Ishikawa (cell line): ENCODE measurements at regions not wholly inside any gene's neighbourhood (a gene's known extent, or its start where the extent isn't known, plus 50 kb on each side); places are given as distances from the start of the nearest gene placed in this dataset.

Source experiments
- CEBPB ChIP-seq: IDR thresholded peaks from 2 replicates; pipeline ENCODE4 v1.6.1; 2012
- CREB1 ChIP-seq: IDR thresholded peaks from 2 replicates; pipeline ENCODE4 v1.6.1; 2012; ENCODE audit warnings: low read depth
- EGR1 ChIP-seq: IDR thresholded peaks from 2 replicates; pipeline ENCODE4 v1.6.1; 2012
- EP300 ChIP-seq: IDR thresholded peaks from 2 replicates; pipeline ENCODE4 v1.6.1; 2012; ENCODE audit warnings: borderline replicate concordance
- FOXM1 ChIP-seq: IDR thresholded peaks from 2 replicates; pipeline ENCODE4 v1.6.1; 2012; ENCODE audit warnings: low read depth, borderline replicate concordance
- NFIC ChIP-seq: IDR thresholded peaks from 2 replicates; pipeline ENCODE4 v1.6.1; 2012
- RAD21 ChIP-seq: IDR thresholded peaks from 2 replicates; pipeline ENCODE4 v1.6.1; 2012; ENCODE audit warnings: low read depth
- TAF1 ChIP-seq: IDR thresholded peaks from 2 replicates; pipeline ENCODE4 v1.6.1; 2012; ENCODE audit warnings: low read depth, mild to moderate bottlenecking
- TEAD4 ChIP-seq: IDR thresholded peaks from 2 replicates; pipeline ENCODE4 v1.6.1; 2012
- YY1 ChIP-seq: IDR thresholded peaks from 2 replicates; pipeline ENCODE4 v1.6.1; 2012; ENCODE audit warnings: low read depth
- ZBTB7A ChIP-seq: IDR thresholded peaks from 2 replicates; pipeline ENCODE4 v1.6.1; 2012; ENCODE audit warnings: low read depth
- TF ChIP-seq, protein P1 (sequence below): IDR thresholded peaks from 2 replicates; pipeline ENCODE4 v1.6.1; 2012; ENCODE audit warnings: low read depth, mild to moderate bottlenecking
- TF ChIP-seq, protein P2 (sequence below): IDR thresholded peaks from 2 replicates; pipeline ENCODE4 v1.6.1; 2012
- TF ChIP-seq, protein P3 (sequence below): IDR thresholded peaks from 2 replicates; pipeline ENCODE4 v1.6.1; 2012

DNA sequence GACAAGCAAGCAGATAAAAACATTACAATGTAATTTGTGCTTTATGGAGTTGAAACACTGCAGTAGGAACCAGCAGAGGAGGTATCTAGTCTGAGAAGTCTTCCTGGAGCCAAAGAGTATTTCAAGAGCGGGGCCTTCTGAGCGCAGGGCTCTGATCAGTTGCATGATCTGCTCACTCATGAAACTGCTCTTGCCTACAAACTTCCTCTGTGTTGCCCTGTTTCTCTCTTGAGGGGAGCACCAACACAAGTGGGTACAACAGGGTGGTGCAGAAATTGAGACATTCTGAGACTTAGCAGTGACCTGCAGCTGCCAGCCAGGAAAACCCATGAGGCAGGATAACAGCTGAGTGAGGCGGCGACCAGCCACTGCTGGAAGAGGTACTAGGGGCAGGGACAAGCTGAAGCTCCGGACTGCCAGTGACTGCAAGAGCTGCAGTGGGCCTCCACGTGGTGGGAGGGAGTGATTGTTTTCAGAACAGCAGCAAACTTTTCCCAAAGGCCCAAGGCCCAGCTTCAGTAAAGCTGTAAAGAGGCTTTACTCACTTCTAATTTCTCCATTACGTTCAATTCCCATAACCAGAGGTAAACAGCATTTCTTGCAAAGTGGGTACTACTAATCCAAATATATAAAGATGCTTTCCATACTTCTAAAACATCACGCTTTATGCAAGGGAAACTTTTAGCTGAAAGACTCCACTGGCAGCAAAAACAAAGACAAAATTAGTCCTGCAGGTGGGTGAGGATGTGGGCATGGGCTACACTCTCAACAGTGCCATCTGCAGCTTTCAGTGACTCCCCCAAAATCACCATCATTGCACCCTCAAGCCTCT lies 69.0 kb upstream of the LPP start:
- TF ChIP-seq CREB1 (no peak), EGR1 (no peak), TAF1 (no peak), TEAD4 (no peak)
- TF ChIP-seq, protein P1, sequence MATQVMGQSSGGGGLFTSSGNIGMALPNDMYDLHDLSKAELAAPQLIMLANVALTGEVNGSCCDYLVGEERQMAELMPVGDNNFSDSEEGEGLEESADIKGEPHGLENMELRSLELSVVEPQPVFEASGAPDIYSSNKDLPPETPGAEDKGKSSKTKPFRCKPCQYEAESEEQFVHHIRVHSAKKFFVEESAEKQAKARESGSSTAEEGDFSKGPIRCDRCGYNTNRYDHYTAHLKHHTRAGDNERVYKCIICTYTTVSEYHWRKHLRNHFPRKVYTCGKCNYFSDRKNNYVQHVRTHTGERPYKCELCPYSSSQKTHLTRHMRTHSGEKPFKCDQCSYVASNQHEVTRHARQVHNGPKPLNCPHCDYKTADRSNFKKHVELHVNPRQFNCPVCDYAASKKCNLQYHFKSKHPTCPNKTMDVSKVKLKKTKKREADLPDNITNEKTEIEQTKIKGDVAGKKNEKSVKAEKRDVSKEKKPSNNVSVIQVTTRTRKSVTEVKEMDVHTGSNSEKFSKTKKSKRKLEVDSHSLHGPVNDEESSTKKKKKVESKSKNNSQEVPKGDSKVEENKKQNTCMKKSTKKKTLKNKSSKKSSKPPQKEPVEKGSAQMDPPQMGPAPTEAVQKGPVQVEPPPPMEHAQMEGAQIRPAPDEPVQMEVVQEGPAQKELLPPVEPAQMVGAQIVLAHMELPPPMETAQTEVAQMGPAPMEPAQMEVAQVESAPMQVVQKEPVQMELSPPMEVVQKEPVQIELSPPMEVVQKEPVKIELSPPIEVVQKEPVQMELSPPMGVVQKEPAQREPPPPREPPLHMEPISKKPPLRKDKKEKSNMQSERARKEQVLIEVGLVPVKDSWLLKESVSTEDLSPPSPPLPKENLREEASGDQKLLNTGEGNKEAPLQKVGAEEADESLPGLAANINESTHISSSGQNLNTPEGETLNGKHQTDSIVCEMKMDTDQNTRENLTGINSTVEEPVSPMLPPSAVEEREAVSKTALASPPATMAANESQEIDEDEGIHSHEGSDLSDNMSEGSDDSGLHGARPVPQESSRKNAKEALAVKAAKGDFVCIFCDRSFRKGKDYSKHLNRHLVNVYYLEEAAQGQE, result no peak

DNA sequence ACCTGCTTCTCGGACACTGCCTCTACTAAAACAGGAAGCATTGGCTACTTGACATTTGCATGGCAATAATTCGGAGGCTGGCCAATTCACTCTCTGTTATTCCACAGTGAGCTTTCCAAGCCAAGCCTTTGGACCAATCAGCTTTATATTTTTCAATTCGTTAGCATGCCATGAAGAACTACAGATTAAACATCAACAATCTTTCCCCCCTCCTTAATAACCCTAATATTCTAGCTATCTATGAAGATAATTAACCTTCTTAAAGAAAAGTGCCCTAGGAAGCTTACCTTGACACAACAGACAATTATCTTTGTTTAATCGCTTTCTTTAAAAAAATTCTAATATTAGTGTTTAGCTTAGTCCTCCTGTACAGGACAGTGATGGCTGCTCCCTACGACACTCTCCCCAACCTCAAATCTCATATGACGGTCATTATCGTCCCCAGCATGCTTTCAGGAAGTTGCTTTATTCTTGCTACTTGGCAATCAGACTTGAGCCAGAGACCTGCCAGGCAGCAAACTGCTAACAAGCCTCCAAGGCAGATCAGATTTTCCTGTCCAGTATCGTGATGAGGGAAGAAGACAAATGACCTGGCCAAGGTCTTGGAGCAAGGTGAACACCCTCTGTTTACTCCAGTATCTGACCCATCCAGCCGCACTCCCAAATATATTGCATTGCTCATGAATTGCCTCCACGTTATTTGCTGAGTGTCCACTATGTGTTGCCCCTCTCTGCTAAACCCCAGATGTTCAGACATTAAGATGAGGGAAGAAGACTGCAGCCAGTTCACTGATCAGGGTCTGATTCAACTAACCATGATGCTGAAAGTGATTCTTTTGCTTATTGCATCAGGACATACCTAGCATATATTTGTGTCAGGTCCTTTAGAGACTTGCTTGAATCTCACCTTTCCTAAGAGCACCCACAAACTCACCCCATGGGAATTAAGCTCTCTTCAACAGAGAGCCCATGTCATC lies 68.1 kb upstream of the LPP start:
- TF ChIP-seq, protein P2, sequence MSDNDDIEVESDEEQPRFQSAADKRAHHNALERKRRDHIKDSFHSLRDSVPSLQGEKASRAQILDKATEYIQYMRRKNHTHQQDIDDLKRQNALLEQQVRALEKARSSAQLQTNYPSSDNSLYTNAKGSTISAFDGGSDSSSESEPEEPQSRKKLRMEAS, result no peak
- TF ChIP-seq RAD21 (no peak), FOXM1 (no peak), NFIC (no peak), CREB1 (no peak), ZBTB7A (no peak)
- TF ChIP-seq, protein P3, sequence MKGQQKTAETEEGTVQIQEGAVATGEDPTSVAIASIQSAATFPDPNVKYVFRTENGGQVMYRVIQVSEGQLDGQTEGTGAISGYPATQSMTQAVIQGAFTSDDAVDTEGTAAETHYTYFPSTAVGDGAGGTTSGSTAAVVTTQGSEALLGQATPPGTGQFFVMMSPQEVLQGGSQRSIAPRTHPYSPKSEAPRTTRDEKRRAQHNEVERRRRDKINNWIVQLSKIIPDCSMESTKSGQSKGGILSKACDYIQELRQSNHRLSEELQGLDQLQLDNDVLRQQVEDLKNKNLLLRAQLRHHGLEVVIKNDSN, result no peak
- TF ChIP-seq, protein P1, result no peak

DNA sequence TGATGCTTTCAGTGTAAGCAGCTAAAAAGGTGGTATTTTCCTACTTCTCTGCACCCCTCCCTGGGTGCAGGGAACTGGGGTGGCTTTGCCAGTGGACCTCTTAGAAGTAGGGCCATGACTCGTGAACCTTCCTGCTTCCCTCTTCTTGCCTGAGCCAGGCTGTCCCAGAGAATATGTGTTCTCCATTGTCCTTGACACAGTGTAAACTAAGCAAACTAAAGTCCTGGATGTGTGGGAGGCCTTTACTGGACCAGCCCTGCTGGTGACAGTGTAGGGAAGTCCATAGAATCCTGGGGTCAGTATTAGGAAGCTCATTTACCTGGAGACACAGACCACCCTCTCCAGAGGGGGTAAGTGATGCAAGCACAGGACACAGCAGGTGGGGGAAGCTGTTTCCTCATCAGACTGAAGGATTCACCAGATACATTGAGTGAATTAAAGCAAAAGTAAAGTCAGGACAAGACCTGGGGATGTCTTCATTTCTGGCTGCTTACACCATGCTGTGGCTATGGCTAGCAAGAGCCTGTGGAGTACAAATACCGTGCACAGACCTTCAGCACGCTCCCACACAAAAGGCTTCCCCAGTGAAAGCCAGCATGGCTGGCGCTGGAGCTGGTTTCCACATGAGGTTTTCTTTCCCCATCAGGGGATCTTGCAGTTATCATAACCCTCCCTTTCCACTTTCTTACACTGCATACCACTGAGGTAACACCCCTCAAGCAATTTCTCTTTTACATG lies 64.8 kb upstream of the LPP start:
- TF ChIP-seq NFIC, result no peak
- no peak for TF ChIP-seq EGR1
- TF ChIP-seq RAD21, result no peak
- no peak for TF ChIP-seq YY1
- no peak for TF ChIP-seq TEAD4
- no peak for TF ChIP-seq CREB1

DNA sequence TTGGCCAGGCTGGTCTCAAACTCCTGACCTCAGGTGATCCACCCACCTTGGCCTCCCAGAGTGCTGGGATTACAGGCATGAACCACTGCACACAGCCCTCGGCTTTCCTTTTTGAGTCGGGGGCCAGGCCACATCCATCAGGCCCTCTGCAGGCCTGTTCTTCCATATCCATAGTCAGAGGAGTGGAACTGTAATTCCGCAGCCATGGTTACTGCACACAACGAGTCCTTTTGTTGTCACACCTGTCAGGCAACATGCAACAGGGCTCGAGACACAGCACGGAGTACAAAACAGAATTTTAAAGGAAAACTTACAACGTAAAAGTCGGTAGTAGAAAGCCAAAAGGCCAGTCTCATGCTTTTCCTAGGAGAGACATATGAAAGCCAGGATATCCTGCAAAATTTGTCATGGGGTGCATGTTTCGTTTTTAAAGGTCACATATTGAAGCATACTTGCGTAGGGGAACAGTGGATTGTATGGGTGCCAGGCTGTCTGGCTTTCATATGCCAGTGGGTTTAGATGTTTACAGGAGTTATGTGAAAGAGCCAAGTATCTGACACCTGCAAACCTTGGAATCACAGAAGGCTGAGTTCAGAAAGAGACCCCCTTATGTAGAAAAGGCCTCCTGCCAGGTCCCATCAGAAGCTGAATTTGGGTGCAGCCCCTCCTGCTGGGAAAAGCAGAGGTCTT lies 63.2 kb upstream of the LPP start:
- TF ChIP-seq, protein P2, result no peak
- TF ChIP-seq, protein P3, result no peak
- no peak for TF ChIP-seq EP300
- TF ChIP-seq CREB1, result no peak

DNA sequence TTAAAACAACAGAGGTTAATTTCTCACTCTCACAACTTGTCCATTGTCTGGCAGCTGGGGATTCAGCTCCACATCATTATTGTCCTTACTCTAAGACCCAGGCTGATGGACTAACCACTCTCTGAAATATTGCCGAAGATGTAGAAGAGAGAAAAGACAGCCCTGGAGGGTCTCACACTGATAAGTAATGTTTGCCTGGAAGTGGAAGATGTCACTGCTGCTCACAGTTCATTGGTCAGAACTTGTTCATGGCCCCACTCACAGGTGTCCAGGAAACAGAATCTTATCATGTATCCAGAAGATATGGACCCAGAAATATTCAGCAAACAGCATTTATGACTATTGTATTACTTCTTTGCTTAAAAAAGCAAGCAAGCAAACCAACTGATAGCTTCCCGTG lies 62.2 kb upstream of the LPP start:
- no peak for TF ChIP-seq CEBPB
- no peak for TF ChIP-seq ZBTB7A
- TF ChIP-seq YY1, result no peak
- no peak for TF ChIP-seq EGR1
